GM19023 (cell line): ENCODE measurements at regions not wholly inside any gene's neighbourhood (a gene's known extent, or its start where the extent isn't known, plus 50 kb on each side); places are given as distances from the start of the nearest gene placed in this dataset.

Experiments
- ATAC-seq: cut with Tn5 transposase; IDR thresholded peaks from one replicate; pipeline ENCODE4 v1.9.1; 2021; ENCODE audit warnings: mild to moderate bottlenecking, moderate library complexity; ENCODE audit not compliant: unreplicated experiment

- no peak for ATAC-seq
Observed at GRCh38 chr22:48890693-48891554, 936.7 kb downstream of the BRD1 start.

GRCh38 chr22:48889887-48890692 is 937.6 kb downstream of the BRD1 start:
- no peak for ATAC-seq

GRCh38 chr22:48889209-48889830 is 938.4 kb downstream of the BRD1 start:
- ATAC-seq = no peak

GRCh38 chr22:48888466-48889208 is 939.0 kb downstream of the BRD1 start:
- no peak for ATAC-seq

GRCh38 chr22:48887394-48888332 is 940.0 kb downstream of the BRD1 start:
- no peak for ATAC-seq

- no peak for ATAC-seq
Observed at GRCh38 chr22:48886604-48887393, 940.9 kb downstream of the BRD1 start.

GRCh38 chr22:48885919-48886305 is 941.8 kb downstream of the BRD1 start:
- no peak for ATAC-seq

GRCh38 chr22:48885271-48885918 is 942.3 kb downstream of the BRD1 start:
- ATAC-seq = no peak

- no peak for ATAC-seq
Observed at GRCh38 chr22:48884786-48885185, 942.9 kb downstream of the BRD1 start.

- ATAC-seq = no peak
Observed at GRCh38 chr22:48884324-48884723, 943.3 kb downstream of the BRD1 start.

GRCh38 chr22:48883211-48883960 is 944.3 kb downstream of the BRD1 start:
- no peak for ATAC-seq

- no peak for ATAC-seq
Observed at GRCh38 chr22:48882636-48883200, 945.0 kb downstream of the BRD1 start.

GRCh38 chr22:48881326-48881980 is 946.2 kb downstream of the BRD1 start:
- no peak for ATAC-seq

GRCh38 chr22:48880749-48881148 is 946.9 kb downstream of the BRD1 start:
- no peak for ATAC-seq

GRCh38 chr22:48876951-48877350 is 950.7 kb downstream of the BRD1 start:
- ATAC-seq = no peak

GRCh38 chr22:48874956-48875355 is 952.7 kb downstream of the BRD1 start:
- ATAC-seq = no peak

GRCh38 chr22:48873191-48873520 is 954.5 kb downstream of the BRD1 start:
- no peak for ATAC-seq
